B cell (primary cell): ENCODE measurements at regions not wholly inside any gene's neighbourhood (a gene's known extent, or its start where the extent isn't known, plus 50 kb on each side); places are given as distances from the start of the nearest gene placed in this dataset.

Experiments
- ATAC-seq: fragments of 200-7000 bp; cut with Tn5 transposase; one replicate; pipeline ENCODE4 v1.10.0; 2021; ENCODE audit warnings: low read depth, mild to moderate bottlenecking, moderate number of reproducible peaks, moderate library complexity
- CTCF ChIA-PET: fragments of 350-600 bp; sonication (Branson Sonifier 250); formaldehyde crosslinking; loops from one replicate; lab custom pipeline; 2021; ENCODE audit warnings: antibody characterized with exemption, inconsistent platforms; lab: Charles Lee
- POLR2A ChIA-PET: fragments of 350-600 bp; sonication (Branson Sonifier 250); formaldehyde crosslinking; loops from one replicate; lab custom pipeline; 2021; ENCODE audit warnings: antibody characterized with exemption; lab: Charles Lee
- DNase-seq: peaks from one replicate; pipeline ENCODE4 v3.0.0; 2013
- H2AFZ ChIP-seq: 2 replicates; pipeline ENCODE4 v1.6.1; 2012; ENCODE audit warnings: mild to moderate bottlenecking, low read depth, low read length; ENCODE audit not compliant: insufficient read depth, poor library complexity, severe bottlenecking
- H3K27ac ChIP-seq, 2 donors: 1 replicate in 1 of 2; 2 replicates in 1 of 2; pipeline ENCODE4 v1.5.1; 2012 to 2013; ENCODE audit warnings: low read length in 2 of 2, mild to moderate bottlenecking in 2 of 2, moderate library complexity in 1 of 2
- H3K27me3 ChIP-seq, 4 experiments: fragments of 200-600 bp in 1 of 4; sonication (generic) in 1 of 4; replicated peaks in 1 of 4; 1 replicate in 2 of 4; 2 replicates in 2 of 4; pipeline versions ENCODE4 v1.6.1 to v1.7.0; 2013 to 2016; ENCODE audit warnings: low read length in 3 of 4, mild to moderate bottlenecking in 2 of 4, mixed read lengths in 1 of 4, moderate library complexity in 1 of 4; ENCODE audit not compliant: insufficient read depth in 4 of 4, control insufficient read depth in 3 of 4; ENCODE audit errors: control extremely low read depth in 1 of 4
- H3K36me3 ChIP-seq, 2 experiments: replicated peaks in 1 of 2; 1 replicate in 1 of 2; 2 replicates in 1 of 2; pipeline versions ENCODE4 v1.6.1 to v1.7.1; 2013; ENCODE audit warnings: low read length in 1 of 2; ENCODE audit not compliant: insufficient read depth in 2 of 2, control insufficient read depth in 1 of 2; ENCODE audit errors: control extremely low read depth in 1 of 2, extremely low read depth in 1 of 2
- H3K4me1 ChIP-seq, 2 donors: fragments of 200-600 bp in 1 of 2; sonication (generic) in 1 of 2; 1 replicate in 1 of 2; 2 replicates in 1 of 2; pipeline versions ENCODE4 v1.5.1 to v1.6.1; 2013 to 2017; ENCODE audit warnings: low read length in 2 of 2; ENCODE audit not compliant: control insufficient read depth in 2 of 2, insufficient read depth in 2 of 2
- H3K4me2 ChIP-seq: replicated peaks from 2 replicates; pipeline ENCODE3; 2012; ENCODE audit warnings: mild to moderate bottlenecking, low read depth, low read length; ENCODE audit not compliant: poor library complexity, severe bottlenecking
- H3K4me3 ChIP-seq, 5 experiments: fragments of 200-600 bp in 1 of 5; sonication (generic) in 1 of 5; 1 replicate in 3 of 5; 2 replicates in 2 of 5; pipeline versions ENCODE4 v1.5.1 to v1.7.0; 2011 to 2016; ENCODE audit warnings: low read length in 4 of 5, mild to moderate bottlenecking in 4 of 5, low read depth in 2 of 5, control low read depth in 1 of 5, moderate library complexity in 1 of 5; ENCODE audit not compliant: insufficient read depth in 1 of 5; ENCODE audit errors: control extremely low read depth in 1 of 5, extremely low read depth in 1 of 5
- H3K79me2 ChIP-seq: fragments of 200-600 bp; sonication (generic); one replicate; pipeline ENCODE4 v1.6.0; 2016; ENCODE audit warnings: low read length; ENCODE audit not compliant: control insufficient read depth, insufficient read depth
- H3K9ac ChIP-seq: fragments of 200-600 bp; sonication (generic); 2 replicates; pipeline ENCODE4 v1.6.1; 2017; ENCODE audit warnings: mild to moderate bottlenecking, low read length, moderate library complexity
- H3K9me3 ChIP-seq, 3 donors: one replicate each; pipeline versions ENCODE4 v1.6.1 to v1.7.1; 2013; ENCODE audit warnings: low read length in 2 of 3; ENCODE audit not compliant: control insufficient read depth in 2 of 3, insufficient read depth in 1 of 3; ENCODE audit errors: control extremely low read depth in 1 of 3
- H4K20me1 ChIP-seq: 2 replicates; pipeline ENCODE4 v1.6.0; 2012; ENCODE audit warnings: mild to moderate bottlenecking, low read length; ENCODE audit not compliant: insufficient read depth, control insufficient read depth, poor library complexity, severe bottlenecking
- H3K27ac Mint-ChIP-seq: one replicate; pipeline ENCODE4 v1.8.0; 2021; ENCODE audit warnings: mixed read lengths
- H3K27me3 Mint-ChIP-seq: one replicate; pipeline ENCODE4 v1.8.0; 2021; ENCODE audit warnings: mixed read lengths
- H3K4me1 Mint-ChIP-seq: one replicate; pipeline ENCODE4 v1.8.0; 2021; ENCODE audit warnings: mixed read lengths
- H3K4me3 Mint-ChIP-seq: one replicate; pipeline ENCODE4 v1.8.0; 2021; ENCODE audit warnings: mixed read lengths
- H3K9me3 Mint-ChIP-seq: one replicate; pipeline ENCODE4 v1.8.0; 2022; ENCODE audit warnings: mixed read lengths; ENCODE audit not compliant: insufficient read depth
- EZH2 ChIP-seq: IDR thresholded peaks from 2 replicates; pipeline ENCODE4 v1.6.1; 2012; ENCODE audit warnings: borderline replicate concordance, low read depth, mild to moderate bottlenecking, moderate library complexity, low read length; ENCODE audit not compliant: insufficient read depth, poor library complexity, severe bottlenecking
- whole genome bisulfite sequencing: methylation state at CpG from one replicate; pipeline ENCODE4 v1.1.5; 2013; ENCODE audit warnings: missing lambda C conversion rate; ENCODE audit not compliant: insufficient coverage; 5-methylcytosine and 5-hydroxymethylcytosine counted together
- intact Hi-C: fragments of 100-400 bp; cut with micrococcal nuclease; formaldehyde crosslinking; loops from one replicate; pipeline ENCODE4 v1.10.0; 2022
- TF ChIP-seq, protein P1 (sequence below): fragments of 200-600 bp; IDR thresholded peaks from one replicate; pipeline ENCODE4 v1.8.0; 2022; ENCODE audit warnings: antibody characterized with exemption, mild to moderate bottlenecking

DNA sequence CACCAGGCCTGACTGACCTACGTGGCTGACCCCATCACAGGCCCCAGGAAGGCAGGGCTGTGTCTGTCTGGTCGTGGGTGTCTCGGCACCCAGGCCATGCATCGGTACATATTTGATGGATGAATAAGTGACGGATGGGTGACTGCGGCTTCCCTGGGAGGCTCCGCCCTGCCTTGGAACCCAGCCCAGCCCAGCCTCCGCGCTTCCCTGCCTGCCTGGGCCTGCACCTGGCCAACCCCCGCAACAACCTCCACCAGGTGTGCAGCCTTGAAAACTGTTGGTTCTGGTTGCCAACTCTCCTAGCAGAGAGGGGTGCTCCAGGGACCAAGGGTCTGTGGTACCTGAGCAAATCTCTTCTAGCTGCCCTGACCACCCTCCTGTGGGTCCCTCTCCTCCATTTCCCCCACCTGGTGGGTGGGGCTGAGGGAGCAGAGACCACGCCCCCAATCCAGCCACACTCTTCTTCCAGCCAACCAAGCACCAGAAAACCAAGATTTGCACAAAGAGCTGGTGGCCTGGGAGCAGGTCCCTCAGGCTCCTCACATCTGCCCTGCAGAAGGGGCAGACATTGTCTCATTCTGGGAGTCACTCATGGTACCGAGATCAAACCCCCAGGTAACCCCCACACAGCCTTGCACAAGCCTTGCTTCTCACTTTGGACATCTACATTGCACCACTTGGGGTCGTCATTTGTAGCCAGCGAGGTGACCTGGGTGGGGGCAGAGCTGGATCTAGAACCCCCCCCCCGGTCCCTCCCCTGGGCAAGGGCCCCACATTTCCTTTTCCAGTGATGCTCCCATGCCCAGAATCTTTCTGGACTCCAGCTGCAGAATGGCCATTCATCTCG lies 100.6 kb upstream of the IER5L start:
- ChIA-PET POLR2A (no interaction called here), CTCF (no interaction called here)
- no peak overlapping the region for H3K4me2 ChIP-seq
- no peaks in the 10 kb centered on the region for H3K79me2 ChIP-seq
- no peak overlapping the region for H3K27ac Mint-ChIP-seq
- H3K4me1 Mint-ChIP-seq, result no peaks in the 10 kb centered on the region
- DNase-seq (no peak), ATAC-seq (no peak)
- H3K36me3 ChIP-seq, result no peaks in the 10 kb centered on the region
- peaks cover 0 to 32% (median 1%) of the 10 kb centered on the region in 4 experiments for H3K27me3 ChIP-seq
- no peaks in the 10 kb centered on the region for H3K4me1 ChIP-seq
- no peaks in the 10 kb centered on the region for H4K20me1 ChIP-seq
- H3K9me3 Mint-ChIP-seq, result no peaks in the 10 kb centered on the region
- no peak overlapping the region for H3K4me3 ChIP-seq
- no peak overlapping the region for H3K27ac ChIP-seq
- intact Hi-C loops, result no loop called here
- TF ChIP-seq, protein P1, sequence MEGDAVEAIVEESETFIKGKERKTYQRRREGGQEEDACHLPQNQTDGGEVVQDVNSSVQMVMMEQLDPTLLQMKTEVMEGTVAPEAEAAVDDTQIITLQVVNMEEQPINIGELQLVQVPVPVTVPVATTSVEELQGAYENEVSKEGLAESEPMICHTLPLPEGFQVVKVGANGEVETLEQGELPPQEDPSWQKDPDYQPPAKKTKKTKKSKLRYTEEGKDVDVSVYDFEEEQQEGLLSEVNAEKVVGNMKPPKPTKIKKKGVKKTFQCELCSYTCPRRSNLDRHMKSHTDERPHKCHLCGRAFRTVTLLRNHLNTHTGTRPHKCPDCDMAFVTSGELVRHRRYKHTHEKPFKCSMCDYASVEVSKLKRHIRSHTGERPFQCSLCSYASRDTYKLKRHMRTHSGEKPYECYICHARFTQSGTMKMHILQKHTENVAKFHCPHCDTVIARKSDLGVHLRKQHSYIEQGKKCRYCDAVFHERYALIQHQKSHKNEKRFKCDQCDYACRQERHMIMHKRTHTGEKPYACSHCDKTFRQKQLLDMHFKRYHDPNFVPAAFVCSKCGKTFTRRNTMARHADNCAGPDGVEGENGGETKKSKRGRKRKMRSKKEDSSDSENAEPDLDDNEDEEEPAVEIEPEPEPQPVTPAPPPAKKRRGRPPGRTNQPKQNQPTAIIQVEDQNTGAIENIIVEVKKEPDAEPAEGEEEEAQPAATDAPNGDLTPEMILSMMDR, result no peak
- no peak for TF ChIP-seq EZH2
- no peak overlapping the region for H3K9ac ChIP-seq
- 78% methylated on average over 15 of the region's 16 CpGs for WGBS
- no peaks in the 10 kb centered on the region for H3K9me3 ChIP-seq
- H3K27me3 Mint-ChIP-seq, result peaks cover 43% of the 10 kb centered on the region
- no peak overlapping the region for H3K4me3 Mint-ChIP-seq
- H2AFZ ChIP-seq, result no peak overlapping the region

DNA sequence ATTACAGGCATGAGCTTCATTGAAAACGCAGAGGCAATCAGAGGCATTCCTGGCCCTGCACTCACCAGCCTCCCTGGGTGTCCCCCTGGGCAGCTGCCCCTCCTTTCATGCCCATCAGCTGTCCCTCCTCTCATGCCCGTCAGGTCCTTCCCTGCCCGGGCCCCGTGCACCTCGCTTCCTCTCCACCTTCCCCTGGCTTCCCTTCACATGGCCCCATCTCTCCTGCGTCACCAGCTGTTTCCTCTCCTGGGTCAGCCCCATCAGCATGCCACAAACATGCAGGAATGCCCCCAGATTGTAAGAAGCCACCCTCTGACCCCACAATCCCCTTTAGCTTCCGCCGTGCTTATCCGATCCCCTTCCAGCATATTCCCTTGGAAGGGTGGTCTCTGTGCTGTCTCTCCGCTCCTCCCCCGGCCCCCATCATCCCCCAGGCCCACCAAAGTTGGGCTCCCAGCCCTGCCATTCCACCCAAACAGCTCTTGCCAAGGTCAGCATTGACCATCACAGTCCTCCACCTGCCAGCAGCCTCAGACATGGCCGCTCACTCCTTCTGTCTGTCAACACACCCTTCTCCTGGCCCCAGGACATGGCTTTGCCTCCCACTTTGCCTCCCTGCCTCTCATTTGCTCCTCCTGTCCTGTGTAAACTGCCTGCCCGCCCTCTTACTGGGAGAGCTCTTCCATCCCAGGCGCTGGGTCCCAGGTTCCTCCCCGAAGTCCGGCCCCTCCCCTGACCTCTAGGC lies 98.6 kb upstream of the IER5L start:
- Histone ChIP-seq H3K9ac (no peak overlapping the region), H3K27ac (no peak overlapping the region), H3K27me3 (peaks cover 0 to 32% (median 9%) of the 10 kb centered on the region in 4 experiments), H4K20me1 (no peaks in the 10 kb centered on the region), H2AFZ (no peak overlapping the region), H3K4me2 (no peak overlapping the region), H3K79me2 (no peaks in the 10 kb centered on the region), H3K4me3 (no peak overlapping the region), H3K9me3 (peaks cover 0 to 9% (median 0%) of the 10 kb centered on the region in 3 donors), H3K4me1 (peaks cover 2 to 3% of the 10 kb centered on the region in 2 donors), H3K36me3 (no peaks in the 10 kb centered on the region)
- no peak for ATAC-seq
- WGBS, result 61% methylated on average over 16 of the region's 16 CpGs
- ChIA-PET CTCF (no interaction called here), POLR2A (no interaction called here)
- TF ChIP-seq, protein P1, result no peak
- no peak for TF ChIP-seq EZH2
- Mint-ChIP-seq H3K9me3 (no peaks in the 10 kb centered on the region), H3K27me3 (peaks cover 60% of the 10 kb centered on the region), H3K4me3 (no peak overlapping the region), H3K27ac (no peak overlapping the region), H3K4me1 (peaks cover 3% of the 10 kb centered on the region)
- intact Hi-C loops, result no loop called here
- no peak for DNase-seq
